Upper lobe of left lung (tissue), 6 donors: ENCODE measurements at regions not wholly inside any gene's neighbourhood (a gene's known extent, or its start where the extent isn't known, plus 50 kb on each side); places are given as distances from the start of the nearest gene placed in this dataset.

ENCODE experiments used
- ATAC-seq, 2 donors: fragments of 200-7000 bp; cut with Tn5 transposase; one replicate each; pipeline ENCODE4 v1.9.1; 2022; ENCODE audit warnings: mild to moderate bottlenecking in 2 of 2, moderate library complexity in 2 of 2; ENCODE audit not compliant: low FRiP score in 2 of 2
- DNase-seq, 2 donors: peaks; one replicate each; pipeline ENCODE4 v3.0.0-alpha.2; 2019 to 2020
- H3K27ac ChIP-seq, 4 donors: fragments of 200-600 bp; sonication (generic); one replicate each; pipeline ENCODE4 v1.5.1; 2016 to 2019
- H3K27me3 ChIP-seq, 4 donors: fragments of 200-600 bp; sonication (generic); one replicate each; pipeline ENCODE4 v1.5.1; 2017 to 2019
- H3K36me3 ChIP-seq, 4 donors: fragments of 200-600 bp; sonication (generic); one replicate each; pipeline ENCODE4 v1.5.1; 2016 to 2019
- H3K4me1 ChIP-seq, 4 donors: fragments of 200-600 bp; sonication (generic); one replicate each; pipeline ENCODE4 v1.5.1; 2018 to 2019
- H3K4me3 ChIP-seq, 4 donors: fragments of 200-600 bp; sonication (generic); one replicate each; pipeline ENCODE4 v1.5.1; 2017 to 2019; ENCODE audit warnings: mild to moderate bottlenecking in 2 of 4, moderate library complexity in 1 of 4
- H3K9me3 ChIP-seq, 4 donors: fragments of 200-600 bp; sonication (generic); one replicate each; pipeline ENCODE4 v1.5.1; 2018 to 2019
- EP300 ChIP-seq, 4 donors: sonication (generic); formaldehyde crosslinking; IDR thresholded peaks; one replicate each; pipeline ENCODE4 v1.5.1; 2017; ENCODE audit warnings: antibody characterized with exemption in 4 of 4, control low read depth in 2 of 4
- POLR2A ChIP-seq, 4 donors: fragments of 450-650 bp; IDR thresholded peaks; one replicate each; pipeline ENCODE4 v1.5.1; 2016 to 2017; ENCODE audit warnings: antibody characterized with exemption in 4 of 4, mild to moderate bottlenecking in 2 of 4
- POLR2AphosphoS5 ChIP-seq, 2 donors: sonication (generic); formaldehyde crosslinking; IDR thresholded peaks; one replicate each; pipeline ENCODE4 v1.5.1; 2017; ENCODE audit warnings: antibody characterized with exemption in 2 of 2
- WGBS, 2 donors: methylation state at CpG; one replicate each; pipeline ENCODE4 v1.1.5; 2017 to 2018; 5-methylcytosine and 5-hydroxymethylcytosine counted together
- TF ChIP-seq, protein P1 (sequence below), 6 experiments: fragments of 450-650 bp in 4 of 6; fragments of 200-600 bp in 2 of 6; sonication (generic) in 2 of 6; IDR thresholded peaks; one replicate each; pipeline ENCODE4 v1.5.1; 2016 to 2019; ENCODE audit warnings: antibody characterized with exemption in 6 of 6
- donor health status: DM: no; HTN: no; CAD: no; lungs with moderate emphysema.
- donor health status: DM: no; HTN: yes; CAD: no; lungs with severe emphysema.

DNA sequence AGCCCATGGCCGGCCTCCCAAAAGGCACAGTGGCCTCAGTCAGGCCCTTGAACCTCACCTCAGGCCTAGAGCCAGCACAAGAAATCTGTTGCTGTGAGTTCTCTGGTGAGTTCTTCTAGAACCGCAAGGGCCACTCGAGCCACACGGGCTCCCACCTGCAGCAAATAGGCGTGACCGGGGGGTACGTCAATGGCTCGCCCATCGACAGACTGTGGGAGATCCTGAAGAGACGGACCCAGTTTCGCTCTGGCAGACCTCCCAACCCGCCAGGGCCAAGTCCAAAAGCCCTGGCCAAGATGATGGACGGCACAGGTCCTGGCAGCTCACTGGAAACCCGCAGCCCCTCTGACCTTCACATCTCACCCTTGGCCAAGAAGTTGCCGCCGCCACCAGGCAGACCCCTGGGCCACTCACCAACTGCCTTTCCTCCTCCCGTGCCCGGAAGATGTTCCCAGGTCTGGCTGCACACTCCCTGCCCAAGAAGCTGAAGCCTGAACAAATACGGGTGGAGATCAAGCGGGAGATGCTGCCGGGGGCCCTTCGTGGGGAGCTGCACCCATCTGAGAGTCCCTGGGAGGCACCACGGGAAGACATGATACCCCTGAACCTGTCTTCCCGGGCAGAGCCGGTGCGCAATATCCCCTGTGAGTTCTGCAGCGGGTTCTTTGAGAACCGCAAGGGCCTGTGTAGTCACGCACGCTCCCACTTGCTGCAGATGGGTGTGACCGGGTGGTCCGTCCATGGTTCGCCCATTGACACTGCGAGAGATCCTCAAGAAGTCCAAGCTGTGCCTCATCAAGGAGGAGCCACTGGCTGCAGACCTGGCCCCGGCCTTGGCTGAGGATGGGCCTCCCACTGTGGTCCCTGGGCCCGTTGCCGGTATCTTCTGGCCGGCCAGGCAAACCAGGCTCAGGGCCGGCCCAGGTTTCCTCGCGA, 544.2 kb upstream of the CCDC179 start:
- H3K27ac ChIP-seq = no peak overlapping the region
- H3K4me1 ChIP-seq = no peaks in the 10 kb centered on the region
- H3K27me3 ChIP-seq = no peaks in the 10 kb centered on the region
- WGBS, 2 donors = 92 to 98% methylated on average over 28 to 41 of the region's 41 CpGs
- ATAC-seq (peak; percentile 7 to 20), DNase-seq (peak in 1 of 2 donors; percentile 60)
- H3K9me3 ChIP-seq = peaks cover 0 to 32% (median 2%) of the 10 kb centered on the region in 4 donors
- no peaks in the 10 kb centered on the region for H3K36me3 ChIP-seq
- TF ChIP-seq POLR2A (IDR thresholded peaks at IDR 0.05) (no peak), EP300 (IDR thresholded peaks at IDR 0.05) (no peak), POLR2AphosphoS5 (IDR thresholded peaks at IDR 0.05) (no peak)
- TF ChIP-seq, protein P1, sequence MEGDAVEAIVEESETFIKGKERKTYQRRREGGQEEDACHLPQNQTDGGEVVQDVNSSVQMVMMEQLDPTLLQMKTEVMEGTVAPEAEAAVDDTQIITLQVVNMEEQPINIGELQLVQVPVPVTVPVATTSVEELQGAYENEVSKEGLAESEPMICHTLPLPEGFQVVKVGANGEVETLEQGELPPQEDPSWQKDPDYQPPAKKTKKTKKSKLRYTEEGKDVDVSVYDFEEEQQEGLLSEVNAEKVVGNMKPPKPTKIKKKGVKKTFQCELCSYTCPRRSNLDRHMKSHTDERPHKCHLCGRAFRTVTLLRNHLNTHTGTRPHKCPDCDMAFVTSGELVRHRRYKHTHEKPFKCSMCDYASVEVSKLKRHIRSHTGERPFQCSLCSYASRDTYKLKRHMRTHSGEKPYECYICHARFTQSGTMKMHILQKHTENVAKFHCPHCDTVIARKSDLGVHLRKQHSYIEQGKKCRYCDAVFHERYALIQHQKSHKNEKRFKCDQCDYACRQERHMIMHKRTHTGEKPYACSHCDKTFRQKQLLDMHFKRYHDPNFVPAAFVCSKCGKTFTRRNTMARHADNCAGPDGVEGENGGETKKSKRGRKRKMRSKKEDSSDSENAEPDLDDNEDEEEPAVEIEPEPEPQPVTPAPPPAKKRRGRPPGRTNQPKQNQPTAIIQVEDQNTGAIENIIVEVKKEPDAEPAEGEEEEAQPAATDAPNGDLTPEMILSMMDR (IDR thresholded peaks at IDR 0.05) = no peak
- H3K4me3 ChIP-seq = no peak overlapping the region

DNA sequence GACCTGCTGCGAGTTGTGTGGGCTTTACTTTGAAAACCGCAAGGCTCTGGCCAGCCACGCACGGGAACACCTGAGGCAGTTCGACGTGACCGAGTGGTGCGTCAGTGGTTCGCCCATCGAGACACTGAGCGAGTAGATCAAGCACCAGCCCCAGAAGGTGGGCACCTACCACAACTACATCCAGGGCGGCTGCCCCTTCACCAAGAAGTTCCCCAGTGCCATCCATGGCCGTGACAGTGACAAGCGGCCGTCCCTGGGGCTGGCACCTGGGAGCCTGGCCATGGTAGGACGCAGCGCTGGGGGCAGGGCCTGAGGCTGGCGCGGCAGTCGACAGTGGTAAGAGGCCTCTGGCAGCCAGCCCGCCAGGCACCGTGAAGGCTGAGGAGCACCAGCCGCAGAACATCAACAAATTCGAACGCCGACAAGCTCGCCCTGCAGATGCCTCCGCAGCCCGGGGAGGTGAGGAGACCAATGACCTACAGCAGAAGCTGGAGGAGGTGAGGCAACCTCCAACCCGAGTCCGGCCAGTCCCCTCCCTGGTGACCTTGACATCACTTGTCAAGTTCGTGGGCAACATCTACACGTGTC, 545.2 kb upstream of the CCDC179 start:
- H3K4me1 ChIP-seq = no peaks in the 10 kb centered on the region
- ATAC-seq = peak; percentile 32 to 63
- no peak overlapping the region for H3K4me3 ChIP-seq
- WGBS, 2 donors = 94 to 100% methylated on average over 8 to 32 of the region's 33 CpGs
- no peaks in the 10 kb centered on the region for H3K27me3 ChIP-seq
- H3K27ac ChIP-seq = no peak overlapping the region
- H3K9me3 ChIP-seq = peaks cover 0 to 32% (median 2%) of the 10 kb centered on the region in 4 donors
- DNase-seq = peak in 1 of 2 donors; percentile 78
- TF ChIP-seq EP300 (IDR thresholded peaks at IDR 0.05) = no peak
- no peaks in the 10 kb centered on the region for H3K36me3 ChIP-seq

DNA sequence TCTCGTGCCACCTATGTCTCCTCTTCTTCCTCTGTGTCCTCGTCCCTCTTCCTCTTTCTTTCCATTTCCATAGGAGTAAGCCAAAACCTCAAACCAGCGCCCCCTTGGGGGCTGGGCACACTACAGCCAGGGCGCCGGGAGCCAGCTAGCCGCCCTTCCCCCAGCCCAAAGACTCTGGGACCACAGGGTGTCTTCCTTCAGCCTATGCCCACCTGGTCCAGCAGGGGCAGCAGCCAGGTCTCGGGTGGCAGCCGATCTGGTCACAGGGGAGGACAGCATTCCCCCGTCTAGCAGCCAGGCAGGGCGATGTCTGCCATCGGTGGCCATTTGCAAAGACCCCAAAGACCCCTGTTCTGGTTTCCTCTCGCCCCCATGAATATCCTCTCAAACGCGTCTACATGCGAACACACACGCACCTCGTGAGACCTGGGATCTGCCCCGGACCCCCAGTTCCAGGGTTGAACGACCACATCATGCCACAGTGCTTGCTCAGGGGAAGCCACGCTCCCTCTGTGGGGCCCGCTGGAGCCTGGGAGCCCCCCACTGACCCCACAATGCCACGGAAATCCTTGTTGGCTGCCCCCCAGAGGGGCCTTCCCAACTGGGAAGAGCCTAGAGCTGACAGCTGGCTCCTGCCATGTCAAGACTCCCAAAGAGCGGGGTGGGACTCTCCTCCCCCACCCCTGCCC, 546.0 kb upstream of the CCDC179 start:
- Histone ChIP-seq H3K4me1 (no peaks in the 10 kb centered on the region), H3K36me3 (no peaks in the 10 kb centered on the region), H3K27me3 (no peaks in the 10 kb centered on the region), H3K9me3 (peaks cover 0 to 32% (median 5%) of the 10 kb centered on the region in 4 donors), H3K27ac (no peak overlapping the region), H3K4me3 (no peak overlapping the region)
- 88 to 91% methylated on average over 8 to 14 of the region's 23 CpGs for WGBS, 2 donors
- DNase-seq = peak in 1 of 2 donors; percentile 54
- ATAC-seq = peak; percentile 26 to 41
- TF ChIP-seq POLR2A (IDR thresholded peaks at IDR 0.05) (no peak), EP300 (IDR thresholded peaks at IDR 0.05) (no peak), POLR2AphosphoS5 (IDR thresholded peaks at IDR 0.05) (no peak)
- TF ChIP-seq, protein P1 (IDR thresholded peaks at IDR 0.05) = no peak

DNA sequence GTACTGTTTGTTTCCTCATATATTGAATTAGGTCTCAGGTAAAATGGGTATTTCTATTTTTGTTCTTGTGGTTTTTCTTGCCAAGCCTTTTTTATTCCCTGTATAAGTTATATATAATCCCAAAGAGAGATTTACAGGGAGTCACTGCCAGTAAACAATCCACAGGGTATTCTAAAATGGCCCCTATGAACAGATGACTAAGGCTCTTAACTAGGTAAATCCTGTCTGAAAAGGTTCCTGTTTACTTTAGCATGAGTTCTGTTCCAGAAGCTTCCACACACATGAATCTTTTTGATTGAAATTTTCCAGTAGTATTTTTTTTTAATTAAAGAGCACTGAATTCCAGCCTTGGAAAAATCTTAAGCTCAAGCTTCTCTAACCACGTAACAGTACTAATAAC, 552.8 kb upstream of the CCDC179 start:
- WGBS, 2 donors = 83 to 88% methylated on average over 1 of the region's 1 CpG
- no peaks in the 10 kb centered on the region for H3K4me1 ChIP-seq
- DNase-seq = no peak
- no peak overlapping the region for H3K4me3 ChIP-seq
- no peak for ATAC-seq
- no peak for TF ChIP-seq POLR2A (IDR thresholded peaks at IDR 0.05)
- no peak for TF ChIP-seq EP300 (IDR thresholded peaks at IDR 0.05)
- TF ChIP-seq, protein P1 (IDR thresholded peaks at IDR 0.05) = no peak
- TF ChIP-seq POLR2AphosphoS5 (IDR thresholded peaks at IDR 0.05) = no peak
- H3K27me3 ChIP-seq = no peaks in the 10 kb centered on the region
- H3K27ac ChIP-seq = no peak overlapping the region
- no peaks in the 10 kb centered on the region for H3K36me3 ChIP-seq
- peaks cover 0 to 7% (median 3%) of the 10 kb centered on the region in 4 donors for H3K9me3 ChIP-seq

DNA sequence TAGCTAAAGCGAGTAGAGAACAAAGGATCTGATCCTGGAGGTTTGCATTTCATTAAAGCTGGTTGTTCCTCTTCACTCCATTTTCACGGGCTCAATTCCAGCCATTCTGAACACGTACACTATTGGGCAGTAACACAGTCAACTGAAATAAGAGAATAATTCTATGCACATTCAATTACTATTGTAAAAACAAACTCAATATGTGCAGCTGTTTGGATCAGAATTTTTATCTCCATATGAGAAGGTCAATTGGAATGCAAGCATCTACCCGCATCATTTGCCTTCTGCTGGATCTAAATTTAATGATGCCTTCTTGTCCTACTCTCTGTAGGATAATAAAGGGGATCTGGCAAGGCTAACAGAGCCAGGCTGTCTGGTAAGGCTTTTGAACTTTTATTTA, 562.8 kb upstream of the CCDC179 start:
- H3K4me3 ChIP-seq = no peak overlapping the region
- no peak overlapping the region for H3K27ac ChIP-seq
- H3K36me3 ChIP-seq = no peaks in the 10 kb centered on the region
- WGBS, 2 donors = 86 to 92% methylated on average over 4 of the region's 4 CpGs
- TF ChIP-seq POLR2AphosphoS5 (IDR thresholded peaks at IDR 0.05) (no peak), POLR2A (IDR thresholded peaks at IDR 0.05) (no peak), EP300 (IDR thresholded peaks at IDR 0.05) (no peak)
- TF ChIP-seq, protein P1 (IDR thresholded peaks at IDR 0.05) = no peak
- DNase-seq (no peak), ATAC-seq (no peak)
- H3K27me3 ChIP-seq = no peaks in the 10 kb centered on the region
- H3K9me3 ChIP-seq = no peaks in the 10 kb centered on the region
- no peaks in the 10 kb centered on the region for H3K4me1 ChIP-seq
